HCT116 (cell line): ENCODE measurements at regions not wholly inside any gene's neighbourhood (a gene's known extent, or its start where the extent isn't known, plus 50 kb on each side); places are given as distances from the start of the nearest gene placed in this dataset.

Experiments
- ATAC-seq: fragments of 200-7000 bp; cut with Tn5 transposase; 2 replicates; pipeline ENCODE4 v1.9.1; 2020; ENCODE audit warnings: mild to moderate bottlenecking, moderate library complexity
- BruUV-seq: library from RNA; stranded (reverse); fragments of 400-500 nt; replicated peaks from 2 replicates; lab custom pipeline; 2021; lab: Mats Ljungman, UMichigan
- CTCF ChIA-PET: fragments of 300-600 bp; sonication (Branson Sonifier 250); formaldehyde crosslinking; loops from one replicate; lab custom pipeline; 2021; ENCODE audit warnings: antibody characterized with exemption; lab: Charles Lee
- POLR2A ChIA-PET: fragments of 300-600, 350-600 bp; sonication (Branson Sonifier 250); formaldehyde crosslinking; loops from one replicate; lab custom pipeline; 2021; ENCODE audit warnings: antibody characterized with exemption; lab: Charles Lee
- RAD21 ChIA-PET, 2 experiments: fragments of 300-600 bp; sonication (Branson Sonifier 250); formaldehyde crosslinking; loops; one replicate each; lab custom pipeline; 2023; ENCODE audit warnings: low total read pairs in 2 of 2; ENCODE audit not compliant: uncharacterized antibody in 2 of 2, unreplicated experiment in 2 of 2, low non-redundant PET in 1 of 2; lab: Charles Lee
- DNase-seq: peaks from one replicate; pipeline ENCODE4 v3.0.0-alpha.2; 2010; ENCODE audit warnings: low read depth, low spot score
- H2AFZ ChIP-seq: fragments of 200-600 bp; shearing (Covaris generic), sonication (generic); 2 replicates; pipeline ENCODE4 v1.6.1; 2017; ENCODE audit warnings: low read depth, mixed run types, mixed read lengths, antibody characterized with exemption, low read length; ENCODE audit not compliant: poor library complexity, severe bottlenecking
- H3K27ac ChIP-seq: 2 replicates; pipeline ENCODE4 v1.5.1; 2012; ENCODE audit warnings: low read depth, low read length
- H3K27me3 ChIP-seq: fragments of 200-600 bp; sonication (generic); 2 replicates; pipeline ENCODE4 v1.6.1; 2016; ENCODE audit warnings: mixed run types, low read length, mixed read lengths; ENCODE audit not compliant: insufficient read depth
- H3K36me3 ChIP-seq, 2 experiments: fragments of 200-500 bp in 1 of 2; fragments of 200-600 bp in 1 of 2; sonication (Bioruptor generic) in 1 of 2; sonication (generic) in 1 of 2; 2 replicates each; pipeline versions ENCODE4 v1.5.1 to v1.6.1; 2014 to 2016; ENCODE audit warnings: low read length in 2 of 2, inconsistent platforms in 1 of 2, mixed read lengths in 1 of 2, mixed run types in 1 of 2; ENCODE audit not compliant: insufficient read depth in 2 of 2, control insufficient read depth in 1 of 2
- H3K4me1 ChIP-seq, 2 experiments: fragments of 200-600 bp in 1 of 2; sonication (generic) in 1 of 2; 2 replicates each; pipeline versions ENCODE4 v1.5.1 to v1.6.1; 2012 to 2017; ENCODE audit warnings: low read length in 2 of 2, inconsistent platforms in 1 of 2, mild to moderate bottlenecking in 1 of 2, mixed read lengths in 1 of 2, mixed run types in 1 of 2, moderate library complexity in 1 of 2; ENCODE audit not compliant: insufficient read depth in 2 of 2, control insufficient read depth in 1 of 2
- H3K4me2 ChIP-seq: fragments of 200-600 bp; sonication (generic); 2 replicates; pipeline ENCODE4 v1.6.1; 2017; ENCODE audit warnings: mixed run types, low read length, mixed read lengths
- H3K4me3 ChIP-seq, 2 experiments: fragments of 200-600 bp in 1 of 2; sonication (generic) in 1 of 2; replicated peaks in 1 of 2; 2 replicates each; pipeline ENCODE4 v1.5.1; 2011 to 2016; ENCODE audit warnings: low read length in 2 of 2, control low read depth in 1 of 2, low read depth in 1 of 2, mild to moderate bottlenecking in 1 of 2, mixed read lengths in 1 of 2, mixed run types in 1 of 2
- H3K79me2 ChIP-seq: fragments of 200-600 bp; sonication (generic); 2 replicates; pipeline ENCODE4 v1.6.1; 2017; ENCODE audit warnings: mild to moderate bottlenecking, mixed run types, low read length, moderate library complexity, mixed read lengths; ENCODE audit not compliant: insufficient read depth
- H3K9ac ChIP-seq: fragments of 200-600 bp; sonication (generic); 2 replicates; pipeline ENCODE4 v1.6.1; 2016; ENCODE audit warnings: low read length, mixed read lengths
- H3K9me2 ChIP-seq: fragments of 200-600 bp; sonication (generic), shearing (Covaris generic); 2 replicates; pipeline ENCODE4 v1.6.1; 2017; ENCODE audit warnings: mixed run types, mild to moderate bottlenecking, moderate library complexity; ENCODE audit not compliant: insufficient read depth
- H3K9me3 ChIP-seq, 2 experiments: fragments of 200-500 bp in 1 of 2; fragments of 200-600 bp in 1 of 2; sonication (Bioruptor generic) in 1 of 2; sonication (generic) in 1 of 2; 2 replicates each; pipeline ENCODE4 v1.6.1; 2014 to 2017; ENCODE audit warnings: low read length in 2 of 2, mixed read lengths in 2 of 2, inconsistent platforms in 1 of 2, low read depth in 1 of 2, mild to moderate bottlenecking in 1 of 2, mixed run types in 1 of 2, moderate library complexity in 1 of 2; ENCODE audit not compliant: control insufficient read depth in 1 of 2, insufficient read depth in 1 of 2
- H4K20me1 ChIP-seq: fragments of 200-600 bp; sonication (generic), shearing (Covaris generic); 2 replicates; pipeline ENCODE4 v1.6.1; 2017; ENCODE audit warnings: mixed run types, mild to moderate bottlenecking, moderate library complexity; ENCODE audit not compliant: insufficient read depth
- CBX3 ChIP-seq: IDR thresholded peaks from 2 replicates; pipeline ENCODE4 v1.6.1; 2012; ENCODE audit warnings: low read depth
- EGR1 ChIP-seq: IDR thresholded peaks from 2 replicates; pipeline ENCODE4 v1.6.1; 2012; ENCODE audit warnings: low read depth
- EZH2 ChIP-seq: fragments of 200-600 bp; sonication (generic); IDR thresholded peaks from 2 replicates; pipeline ENCODE4 v1.6.1; 2017; ENCODE audit warnings: antibody characterized with exemption, mixed run types
- JUND ChIP-seq: IDR thresholded peaks from 2 replicates; pipeline ENCODE4 v1.6.1; 2012
- MAX ChIP-seq: IDR thresholded peaks from 2 replicates; pipeline ENCODE4 v1.6.1; 2012
- POLR2A ChIP-seq: IDR thresholded peaks from 2 replicates; pipeline ENCODE4 v1.7.0; 2011; ENCODE audit warnings: borderline replicate concordance; ENCODE audit not compliant: insufficient read depth, insufficient read length; ENCODE audit errors: extremely low read depth
- POLR2AphosphoS5 ChIP-seq: IDR thresholded peaks from 2 replicates; pipeline ENCODE4 v1.6.1; 2011; ENCODE audit warnings: mild to moderate bottlenecking, low read depth, low read length, moderate library complexity
- RAD21 ChIP-seq: IDR thresholded peaks from 2 replicates; pipeline ENCODE4 v1.6.1; 2012; ENCODE audit warnings: low read depth, mild to moderate bottlenecking
- REST ChIP-seq: IDR thresholded peaks from 2 replicates; pipeline ENCODE4 v1.6.1; 2012; ENCODE audit warnings: low read depth
- SIN3A ChIP-seq: IDR thresholded peaks from 2 replicates; pipeline ENCODE4 v1.6.1; 2012; ENCODE audit warnings: low read depth
- SP1 ChIP-seq: IDR thresholded peaks from 2 replicates; pipeline ENCODE4 v1.6.1; 2012; ENCODE audit warnings: low read depth
- SRF ChIP-seq: IDR thresholded peaks from 2 replicates; pipeline ENCODE4 v1.6.1; 2012; ENCODE audit warnings: low read depth
- YY1 ChIP-seq: IDR thresholded peaks from 2 replicates; pipeline ENCODE4 v1.6.1; 2011; ENCODE audit warnings: low read length, low read depth, moderate library complexity, mild to moderate bottlenecking; ENCODE audit not compliant: insufficient replicate concordance; ENCODE audit errors: extremely low read depth
- ZBTB33 ChIP-seq: IDR thresholded peaks from 2 replicates; pipeline ENCODE4 v1.6.1; 2011; ENCODE audit warnings: mild to moderate bottlenecking, low read length, moderate library complexity; ENCODE audit not compliant: insufficient replicate concordance; ENCODE audit errors: extremely low read depth
- ZNF274 ChIP-seq: fragments of 200-500 bp; sonication (Bioruptor generic); IDR thresholded peaks from 2 replicates; pipeline ENCODE4 v1.6.1; 2014; ENCODE audit warnings: mild to moderate bottlenecking, low read depth, low read length, inconsistent platforms
- intact Hi-C: fragments of 100-400 bp; cut with micrococcal nuclease; formaldehyde crosslinking; loops from 2 replicates; pipeline ENCODE4 v1.10.0; 2022

- no peak overlapping the region for H3K9ac ChIP-seq
- no TSS peak for BruUV-seq
- H2AFZ ChIP-seq, result no peak overlapping the region
- H3K79me2 ChIP-seq, result no peaks in the 10 kb centered on the region
- no peaks in the 10 kb centered on the region for H3K9me2 ChIP-seq
- ChIA-PET RAD21 (no interaction called here), POLR2A (no interaction called here), CTCF (no interaction called here)
- DNase-seq (no peak), ATAC-seq (no peak)
- no peak overlapping the region for H3K4me2 ChIP-seq
- no peaks in the 10 kb centered on the region for H3K9me3 ChIP-seq
- no peak overlapping the region for H3K4me3 ChIP-seq
- peaks cover 4% of the 10 kb centered on the region; the same call in 1 of the 2 replicates for H3K27me3 ChIP-seq
- H3K4me1 ChIP-seq, result peaks cover 0 to 3% of the 10 kb centered on the region in 2 experiments; a peak in 1 of 4 replicates
- no peak overlapping the region for H3K27ac ChIP-seq
- intact Hi-C loops, result no loop called here
- no peaks in the 10 kb centered on the region for H3K36me3 ChIP-seq
- no peak for TF ChIP-seq JUND
- TF ChIP-seq MAX, result no peak
- no peak for TF ChIP-seq POLR2AphosphoS5
- no peak for TF ChIP-seq EZH2
- no peak for TF ChIP-seq RAD21
- no peak for TF ChIP-seq SP1
- no peak for TF ChIP-seq SIN3A
- TF ChIP-seq EGR1, result no peak
- TF ChIP-seq CBX3, result no peak
- no peak for TF ChIP-seq ZBTB33
- TF ChIP-seq ZNF274, result no peak
- TF ChIP-seq SRF, result no peak
- no peak for TF ChIP-seq REST
- no peak for TF ChIP-seq POLR2A
- TF ChIP-seq YY1, result no peak
- no peaks in the 10 kb centered on the region for H4K20me1 ChIP-seq
Measured at GRCh38 chr2:235230821-235231601, 262.8 kb upstream of the AGAP1 start.
